Caco-2 (cell line): ENCODE measurements at regions not wholly inside any gene's neighbourhood (a gene's known extent, or its start where the extent isn't known, plus 50 kb on each side); places are given as distances from the start of the nearest gene placed in this dataset.

Experiments
- BruUV-seq: library from RNA; stranded (reverse); fragments of 400-500 nt; replicated peaks from 2 replicates; lab custom pipeline; 2021; lab: Mats Ljungman, UMichigan
- CTCF ChIA-PET: fragments of 300-600 bp; sonication (Branson Sonifier 250); formaldehyde crosslinking; loops from one replicate; lab custom pipeline; 2022; ENCODE audit warnings: antibody characterized with exemption; lab: Charles Lee
- POLR2A ChIA-PET: fragments of 300-600 bp; sonication (Branson Sonifier 250); formaldehyde crosslinking; loops from one replicate; lab custom pipeline; 2022; ENCODE audit warnings: antibody characterized with exemption; lab: Charles Lee
- DNase-seq, 2 experiments: peaks; one replicate each; pipeline versions ENCODE4 v3.0.0 to v3.0.0-alpha.2; 2020 to 2022
- H3K27me3 ChIP-seq: replicated peaks from 2 replicates; pipeline ENCODE4 v1.6.0; 2011; ENCODE audit warnings: low read length; ENCODE audit not compliant: control insufficient read depth, insufficient read depth
- H3K36me3 ChIP-seq: 2 replicates; pipeline ENCODE4 v1.5.1; 2011; ENCODE audit warnings: low read length; ENCODE audit not compliant: control insufficient read depth, insufficient read depth
- H3K4me1 ChIP-seq: fragments of 250-450 bp; sonication (Bioruptor Pico); 2 replicates; pipeline ENCODE4 v1.5.1; 2020; ENCODE audit warnings: mild to moderate bottlenecking
- H3K4me3 ChIP-seq: 2 replicates; pipeline ENCODE4 v1.5.1; 2011; ENCODE audit warnings: low read depth, mild to moderate bottlenecking, control low read depth, low read length
- H3K9me3 ChIP-seq: fragments of 250-450 bp; sonication (Bioruptor Pico); 2 replicates; pipeline ENCODE4 v1.5.1; 2020; ENCODE audit warnings: mild to moderate bottlenecking, moderate library complexity
- H3K27ac Mint-ChIP-seq: one replicate; pipeline ENCODE4 v1.8.0; 2022; ENCODE audit warnings: mixed read lengths; ENCODE audit not compliant: unreplicated experiment
- H3K27me3 Mint-ChIP-seq: one replicate; pipeline ENCODE4 v1.8.0; 2022; ENCODE audit warnings: mixed read lengths; ENCODE audit not compliant: insufficient read depth, unreplicated experiment
- H3K36me3 Mint-ChIP-seq: one replicate; pipeline ENCODE4 v1.8.0; 2022; ENCODE audit warnings: mild to moderate bottlenecking, mixed read lengths; ENCODE audit not compliant: insufficient read depth, unreplicated experiment
- H3K4me1 Mint-ChIP-seq: one replicate; pipeline ENCODE4 v1.8.0; 2022; ENCODE audit warnings: low read depth, mixed read lengths; ENCODE audit not compliant: unreplicated experiment
- H3K4me3 Mint-ChIP-seq: one replicate; pipeline ENCODE4 v1.8.0; 2022; ENCODE audit warnings: mild to moderate bottlenecking, moderate library complexity, mixed read lengths; ENCODE audit not compliant: unreplicated experiment
- H3K9me3 Mint-ChIP-seq: one replicate; pipeline ENCODE4 v1.8.0; 2022; ENCODE audit warnings: mixed read lengths; ENCODE audit not compliant: unreplicated experiment
- CTCF ChIP-seq, 2 experiments: fragments of 200-600 bp in 1 of 2; IDR thresholded peaks; 1 replicate in 1 of 2; 2 replicates in 1 of 2; pipeline versions ENCODE4 v1.5.1 to v1.8.0; 2011 to 2022; ENCODE audit warnings: antibody characterized with exemption in 1 of 2, control low read depth in 1 of 2, inconsistent platforms in 1 of 2, low read depth in 1 of 2, low read length in 1 of 2, mild to moderate bottlenecking in 1 of 2, moderate library complexity in 1 of 2; ENCODE audit not compliant: insufficient read depth in 1 of 2, severe bottlenecking in 1 of 2, unreplicated experiment in 1 of 2
- intact Hi-C: fragments of 100-400 bp; cut with micrococcal nuclease; formaldehyde crosslinking; loops from one replicate; pipeline ENCODE4 v1.10.0; 2022; ENCODE audit not compliant: unreplicated experiment

- H3K4me3 Mint-ChIP-seq, result no peak overlapping the region
These were observed 391.7 kb downstream of the WDR72 start for GRCh38 chr15:53367740-53368139.

GRCh38 chr15:53360881-53361280, 398.6 kb downstream of the WDR72 start:
- H3K9me3 ChIP-seq, result no peaks in the 10 kb centered on the region
- H3K36me3 ChIP-seq, result no peaks in the 10 kb centered on the region
- intact Hi-C loops, result no loop called here
- no peaks in the 10 kb centered on the region for H3K4me1 ChIP-seq
- no peaks in the 10 kb centered on the region for H3K27me3 ChIP-seq
- peaks cover 7% of the 10 kb centered on the region for H3K27me3 Mint-ChIP-seq
- H3K36me3 Mint-ChIP-seq, result no peaks in the 10 kb centered on the region
- H3K4me1 Mint-ChIP-seq, result no peaks in the 10 kb centered on the region
- DNase-seq, result no peak
- no TSS peak for BruUV-seq
- no peak overlapping the region for H3K4me3 Mint-ChIP-seq
- ChIA-PET POLR2A (no interaction called here), CTCF (no interaction called here)
- no peak overlapping the region for H3K27ac Mint-ChIP-seq
- H3K9me3 Mint-ChIP-seq, result no peaks in the 10 kb centered on the region
- H3K4me3 ChIP-seq, result no peak overlapping the region
- no peak for TF ChIP-seq CTCF (IDR thresholded peaks at IDR 0.05; ENCODE audit: insufficient read depth in 1 of 2, low read depth in 1 of 2, low read length in 1 of 2, severe bottlenecking in 1 of 2, unreplicated experiment in 1 of 2)

More at GRCh38 chr15:53367740-53368139, 391.7 kb downstream of the WDR72 start:
- no TSS peak for BruUV-seq
- H3K9me3 Mint-ChIP-seq, result peaks cover 15% of the 10 kb centered on the region
- H3K4me1 Mint-ChIP-seq, result no peaks in the 10 kb centered on the region
- DNase-seq, result no peak
- ChIA-PET CTCF (no interaction called here), POLR2A (no interaction called here)
- Histone ChIP-seq H3K4me1 (no peaks in the 10 kb centered on the region), H3K36me3 (no peaks in the 10 kb centered on the region), H3K4me3 (no peak overlapping the region), H3K9me3 (no peaks in the 10 kb centered on the region), H3K27me3 (no peaks in the 10 kb centered on the region)
- H3K27me3 Mint-ChIP-seq, result no peaks in the 10 kb centered on the region
- no peaks in the 10 kb centered on the region for H3K36me3 Mint-ChIP-seq
- H3K27ac Mint-ChIP-seq, result no peak overlapping the region
- intact Hi-C loops, result no loop called here
- TF ChIP-seq CTCF (IDR thresholded peaks at IDR 0.05; ENCODE audit: insufficient read depth in 1 of 2, low read depth in 1 of 2, low read length in 1 of 2, severe bottlenecking in 1 of 2, unreplicated experiment in 1 of 2), result no peak

GRCh38 chr15:53359038-53359437, 400.4 kb downstream of the WDR72 start:
- H3K9me3 ChIP-seq, result no peaks in the 10 kb centered on the region
- ChIA-PET CTCF (no interaction called here), POLR2A (no interaction called here)
- H3K4me3 ChIP-seq, result no peak overlapping the region
- no peak overlapping the region for H3K4me3 Mint-ChIP-seq
- H3K27ac Mint-ChIP-seq, result no peak overlapping the region
- H3K27me3 Mint-ChIP-seq, result peaks cover 7% of the 10 kb centered on the region
- TF ChIP-seq CTCF (IDR thresholded peaks at IDR 0.05; ENCODE audit: insufficient read depth in 1 of 2, low read depth in 1 of 2, low read length in 1 of 2, severe bottlenecking in 1 of 2, unreplicated experiment in 1 of 2), result no peak
- DNase-seq, result no peak
- no peaks in the 10 kb centered on the region for H3K9me3 Mint-ChIP-seq
- H3K4me1 Mint-ChIP-seq, result no peaks in the 10 kb centered on the region
- no peaks in the 10 kb centered on the region for H3K4me1 ChIP-seq
- no peaks in the 10 kb centered on the region for H3K27me3 ChIP-seq
- no TSS peak for BruUV-seq
- H3K36me3 ChIP-seq, result no peaks in the 10 kb centered on the region
- no peaks in the 10 kb centered on the region for H3K36me3 Mint-ChIP-seq
- intact Hi-C loops, result no loop called here
